HG03196 (cell line): ENCODE measurements at regions not wholly inside any gene's neighbourhood (a gene's known extent, or its start where the extent isn't known, plus 50 kb on each side); places are given as distances from the start of the nearest gene placed in this dataset.

Experiments used
- ATAC-seq: cut with Tn5 transposase; IDR thresholded peaks from one replicate; pipeline ENCODE4 v1.9.1; 2021; ENCODE audit not compliant: unreplicated experiment

GRCh38 chr11:80899381-80899780 is 1458.6 kb upstream of the TENM4 start:
- ATAC-seq = peak; percentile 52

- no peak for ATAC-seq
Observed at GRCh38 chr11:80898910-80899309, 1458.1 kb upstream of the TENM4 start.

- no peak for ATAC-seq
Observed at GRCh38 chr11:80886684-80887083, 1445.9 kb upstream of the TENM4 start.

GRCh38 chr11:80873310-80873999 is 1432.6 kb upstream of the TENM4 start:
- no peak for ATAC-seq

- ATAC-seq = no peak
Observed at GRCh38 chr11:80872116-80872728, 1431.4 kb upstream of the TENM4 start.

GRCh38 chr11:80868831-80869230 is 1428.0 kb upstream of the TENM4 start:
- no peak for ATAC-seq

GRCh38 chr11:80862011-80862410 is 1421.2 kb upstream of the TENM4 start:
- no peak for ATAC-seq

GRCh38 chr11:80861193-80861592 is 1420.4 kb upstream of the TENM4 start:
- ATAC-seq = no peak

GRCh38 chr11:80860632-80861031 is 1419.8 kb upstream of the TENM4 start:
- ATAC-seq = no peak

GRCh38 chr11:80856066-80856465 is 1415.2 kb upstream of the TENM4 start:
- peak; percentile 51 for ATAC-seq

- no peak for ATAC-seq
Observed at GRCh38 chr11:80855426-80855825, 1414.6 kb upstream of the TENM4 start.

- ATAC-seq = peak; percentile 50
Observed at GRCh38 chr11:80849253-80849652, 1408.4 kb upstream of the TENM4 start.

- ATAC-seq = peak; percentile 97
Observed at GRCh38 chr11:80846979-80847378, 1406.1 kb upstream of the TENM4 start.

- ATAC-seq = no peak
Observed at GRCh38 chr11:80846442-80846841, 1405.6 kb upstream of the TENM4 start.

- ATAC-seq = no peak
Observed at GRCh38 chr11:80844110-80844819, 1403.4 kb upstream of the TENM4 start.

- ATAC-seq = peak; percentile 40
Observed at GRCh38 chr11:80843266-80843974, 1402.6 kb upstream of the TENM4 start.

GRCh38 chr11:80842246-80842645 is 1401.4 kb upstream of the TENM4 start:
- ATAC-seq = no peak

- ATAC-seq = no peak
Observed at GRCh38 chr11:80841675-80842074, 1400.8 kb upstream of the TENM4 start.

- ATAC-seq = peak; percentile 84
Observed at GRCh38 chr11:80838153-80838552, 1397.3 kb upstream of the TENM4 start.

- no peak for ATAC-seq
Observed at GRCh38 chr11:80837051-80837450, 1396.2 kb upstream of the TENM4 start.

GRCh38 chr11:80831374-80831773 is 1390.5 kb upstream of the TENM4 start:
- no peak for ATAC-seq

- ATAC-seq = no peak
Observed at GRCh38 chr11:80827781-80828180, 1387.0 kb upstream of the TENM4 start.
